GM21825 (cell line): ENCODE measurements at regions not wholly inside any gene's neighbourhood (a gene's known extent, or its start where the extent isn't known, plus 50 kb on each side); places are given as distances from the start of the nearest gene placed in this dataset.
"Not testable (repeated sequence)": the region's sequence is repeated elsewhere in the genome, so short reads cannot be mapped to it uniquely, and the experiment has no call there.

Experiments
- ATAC-seq: cut with Tn5 transposase; IDR thresholded peaks from one replicate; pipeline ENCODE4 v1.9.1; 2021; ENCODE audit warnings: mild to moderate bottlenecking, moderate library complexity; ENCODE audit not compliant: unreplicated experiment

- ATAC-seq, result no peak
These were observed 225.3 kb upstream of the IRF2BP2 start for GRCh38 chr1:234835239-234835638.

- ATAC-seq, result no peak
These were observed 223.7 kb upstream of the IRF2BP2 start for GRCh38 chr1:234833646-234834045.

- no peak for ATAC-seq
These were observed 223.1 kb upstream of the IRF2BP2 start for GRCh38 chr1:234833118-234833517.

DNA sequence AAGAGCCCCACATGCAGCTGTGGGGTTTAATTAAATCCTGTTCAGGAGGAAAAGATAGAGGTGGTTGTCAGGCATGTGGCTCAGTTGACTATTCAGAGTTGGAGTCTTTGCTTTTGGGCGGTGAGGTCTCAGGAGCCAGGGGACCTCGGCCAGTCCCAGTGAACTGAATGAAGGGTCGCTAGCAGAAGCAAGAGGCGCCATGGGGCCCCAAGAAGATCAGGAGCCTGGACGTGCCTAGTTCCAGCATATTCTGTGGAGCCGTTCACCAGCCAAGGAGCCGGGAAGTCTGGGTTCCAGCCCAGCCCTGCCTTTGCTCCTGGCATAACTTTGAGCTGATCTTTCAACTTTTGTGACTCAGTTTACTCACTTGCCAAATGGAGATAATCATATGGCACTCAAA, 217.7 kb upstream of the IRF2BP2 start:
- no peak for ATAC-seq

GRCh38 chr1:234827181-234827580, 217.2 kb upstream of the IRF2BP2 start:
- no peak for ATAC-seq

DNA sequence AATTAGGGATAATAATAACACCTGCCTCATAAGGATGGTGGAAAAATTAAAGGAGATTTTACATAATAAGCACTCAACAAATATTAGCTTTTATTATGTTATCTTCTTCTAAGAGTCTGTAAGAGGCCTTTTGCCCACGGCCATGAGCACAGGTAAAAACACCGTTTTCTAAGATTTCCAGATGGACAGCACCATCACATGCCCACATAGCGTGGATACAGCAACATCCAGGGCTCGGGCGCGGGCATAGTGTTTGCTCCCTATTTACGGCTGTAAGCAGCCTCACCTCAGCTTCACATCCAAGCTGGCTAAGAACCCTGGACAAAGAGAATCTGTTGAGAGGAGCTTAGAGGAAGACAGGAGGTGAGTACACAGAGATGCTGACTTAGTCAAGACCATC, 216.4 kb upstream of the IRF2BP2 start:
- ATAC-seq, result no peak

- ATAC-seq, result no peak
These were observed 215.7 kb upstream of the IRF2BP2 start for GRCh38 chr1:234825498-234826165.

DNA sequence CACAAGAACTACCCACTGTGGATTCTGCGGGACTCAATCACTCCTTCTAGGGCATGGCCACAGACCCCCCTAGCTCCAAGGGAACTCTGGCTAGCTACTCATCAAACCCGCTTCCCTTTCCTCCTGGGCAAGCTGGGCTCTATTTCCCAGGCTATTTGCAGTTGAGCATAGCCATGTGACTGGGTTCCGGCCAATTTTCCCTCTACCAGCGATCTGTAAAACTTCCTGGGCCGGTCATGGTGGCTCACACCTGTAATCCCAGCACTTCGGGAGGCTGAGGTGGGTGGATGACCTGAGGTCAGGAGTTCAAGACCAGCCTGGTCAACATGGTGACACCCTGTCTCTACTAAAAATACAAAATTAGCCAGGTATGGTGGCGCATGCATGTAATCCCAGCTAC, 214.9 kb upstream of the IRF2BP2 start:
- not testable (repeated sequence) for ATAC-seq

- ATAC-seq, result no peak
These were observed 213.5 kb upstream of the IRF2BP2 start for GRCh38 chr1:234823191-234824176.

- ATAC-seq, result no peak
These were observed 211.9 kb upstream of the IRF2BP2 start for GRCh38 chr1:234821840-234822239.

DNA sequence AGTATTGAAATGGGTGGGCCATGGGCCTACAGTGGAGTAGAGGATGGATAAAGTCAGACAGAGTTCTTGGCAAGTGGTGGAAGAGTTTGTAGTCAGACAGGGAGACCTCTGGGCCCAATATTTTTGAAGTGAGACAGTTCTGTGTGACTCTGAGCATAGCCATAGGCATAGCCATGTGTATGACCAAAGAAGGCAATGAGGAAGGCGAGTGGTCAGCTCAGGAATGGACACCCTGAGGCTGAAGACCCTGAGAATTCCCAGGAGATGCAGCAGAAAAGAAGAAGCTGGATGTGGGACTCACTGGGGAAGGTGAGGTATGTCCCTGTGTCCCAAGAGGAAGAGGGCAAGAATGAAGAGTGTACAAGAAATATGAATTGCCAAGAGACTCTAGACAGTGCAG, 210.6 kb upstream of the IRF2BP2 start:
- no peak for ATAC-seq

- ATAC-seq, result not testable (repeated sequence)
These were observed 209.9 kb upstream of the IRF2BP2 start for GRCh38 chr1:234819845-234820244.

DNA sequence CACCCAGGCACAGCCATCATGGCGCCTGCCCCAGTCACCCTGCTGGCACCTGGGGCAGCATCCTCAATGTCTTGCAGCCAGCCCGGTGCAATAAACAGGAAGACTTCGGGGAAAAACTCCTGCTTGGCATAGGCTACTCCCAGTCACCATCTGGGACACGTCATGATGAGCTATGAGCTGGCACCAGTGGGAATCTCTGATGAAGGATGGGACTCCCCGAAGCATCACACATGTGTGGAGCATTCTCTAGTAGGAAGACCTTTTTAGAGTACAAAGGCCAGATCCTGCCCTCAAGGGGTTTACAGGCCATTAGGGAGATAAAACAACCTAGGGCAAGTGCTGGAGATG, 208.0 kb upstream of the IRF2BP2 start:
- ATAC-seq, result not testable (repeated sequence)

DNA sequence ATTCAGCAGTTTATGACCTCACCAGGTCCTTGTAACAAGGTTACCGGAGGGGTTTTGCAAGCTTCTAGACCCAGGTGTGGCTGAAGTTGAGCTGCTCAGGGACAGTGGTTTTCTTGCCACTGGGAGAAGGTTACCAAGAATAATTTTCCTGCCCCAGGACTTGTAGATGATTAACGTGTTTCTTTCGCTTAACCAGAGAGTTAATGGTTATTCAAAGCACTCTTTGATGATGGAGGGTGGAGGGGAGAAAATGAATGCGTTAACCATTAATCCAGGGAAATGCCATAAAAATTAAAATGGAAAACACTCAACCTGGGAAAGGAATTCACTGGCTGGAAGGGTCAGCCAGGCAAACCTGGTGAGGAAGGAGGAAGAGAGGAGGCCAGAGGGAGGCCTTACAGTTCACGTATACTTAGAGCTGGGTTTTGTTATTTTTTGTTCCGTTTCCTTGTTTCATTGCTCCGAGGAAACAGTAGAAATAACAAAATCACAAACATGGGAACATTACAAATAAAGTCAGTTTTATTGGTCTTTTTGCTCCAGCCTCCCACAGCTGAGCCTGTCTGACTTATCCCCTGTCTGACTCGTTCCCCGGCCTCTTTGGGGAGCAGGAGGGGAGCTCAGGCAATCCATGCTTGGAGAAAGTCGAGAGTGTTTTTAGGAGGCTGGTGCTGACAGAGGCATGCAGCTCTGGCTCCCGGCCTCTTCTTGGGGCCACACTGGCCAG, 207.5 kb upstream of the IRF2BP2 start:
- ATAC-seq, result not testable (repeated sequence)

DNA sequence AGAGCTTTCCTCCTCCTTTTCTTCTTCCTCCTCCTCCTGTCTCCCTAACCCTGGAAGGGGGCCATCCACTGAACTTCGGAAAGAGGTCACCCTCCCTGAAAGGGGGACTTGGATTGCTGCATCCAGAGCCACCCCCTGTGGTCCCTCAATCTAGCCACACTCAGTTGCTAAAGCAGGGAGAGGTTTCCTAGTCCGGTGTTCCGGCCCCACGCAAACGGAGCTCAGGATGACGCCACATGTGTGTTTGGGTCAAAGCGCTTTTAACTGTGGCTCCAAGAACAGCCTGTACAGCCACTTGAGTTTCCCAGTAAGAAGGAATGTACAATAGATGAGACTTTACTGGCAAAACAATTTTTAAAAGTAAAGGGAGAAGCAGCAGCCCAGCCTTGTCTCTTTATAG, 206.9 kb upstream of the IRF2BP2 start:
- ATAC-seq, result not testable (repeated sequence)

- ATAC-seq, result not testable (repeated sequence)
These were observed 206.3 kb upstream of the IRF2BP2 start for GRCh38 chr1:234816186-234816851.

DNA sequence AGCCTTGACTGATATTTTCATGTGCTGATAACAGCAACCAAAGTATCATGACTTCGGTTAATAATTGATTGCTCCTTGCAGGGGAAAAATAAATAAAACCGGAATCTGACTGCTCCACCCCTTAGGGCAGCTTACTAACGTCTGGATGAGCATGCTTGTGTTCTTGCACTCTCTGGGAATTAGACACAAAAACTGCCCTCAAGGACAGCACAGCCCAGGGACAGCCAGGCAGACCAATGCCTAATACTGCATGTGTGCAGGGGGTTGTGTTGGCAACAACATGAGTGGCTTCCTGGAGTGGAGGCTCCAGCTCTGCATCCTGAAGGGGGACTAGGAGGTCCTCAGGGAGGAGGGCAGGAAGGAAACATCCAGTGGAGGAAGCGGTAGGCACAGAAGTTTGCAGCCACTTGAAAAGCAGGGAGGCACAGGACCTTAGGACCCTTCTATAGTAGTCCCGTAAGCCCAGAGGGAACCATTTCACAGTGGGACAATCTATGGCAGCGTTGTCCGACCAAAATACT, 205.4 kb upstream of the IRF2BP2 start:
- not testable (repeated sequence) for ATAC-seq

DNA sequence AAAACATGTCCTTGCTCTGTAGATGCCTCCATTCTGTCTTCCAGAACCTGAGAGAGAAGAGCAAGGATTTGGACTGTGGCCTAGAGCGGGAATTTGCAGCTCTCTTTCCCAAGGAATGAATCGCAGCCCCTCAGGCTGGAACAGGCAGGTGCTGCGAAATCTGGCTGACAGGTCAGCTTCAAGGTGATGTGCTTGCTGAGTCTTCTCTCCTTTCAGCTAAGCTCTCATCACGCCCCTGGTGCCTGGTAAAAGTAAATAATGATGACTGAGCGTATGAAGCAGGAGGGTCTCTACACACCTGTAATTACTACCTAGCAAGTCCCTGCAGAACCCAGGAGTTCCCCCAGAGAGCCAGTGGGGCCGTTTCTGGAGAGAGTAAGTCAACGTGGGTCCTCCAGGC, 204.3 kb upstream of the IRF2BP2 start:
- not testable (repeated sequence) for ATAC-seq

GRCh38 chr1:234811824-234812223, 201.8 kb upstream of the IRF2BP2 start:
- ATAC-seq, result not testable (repeated sequence)

DNA sequence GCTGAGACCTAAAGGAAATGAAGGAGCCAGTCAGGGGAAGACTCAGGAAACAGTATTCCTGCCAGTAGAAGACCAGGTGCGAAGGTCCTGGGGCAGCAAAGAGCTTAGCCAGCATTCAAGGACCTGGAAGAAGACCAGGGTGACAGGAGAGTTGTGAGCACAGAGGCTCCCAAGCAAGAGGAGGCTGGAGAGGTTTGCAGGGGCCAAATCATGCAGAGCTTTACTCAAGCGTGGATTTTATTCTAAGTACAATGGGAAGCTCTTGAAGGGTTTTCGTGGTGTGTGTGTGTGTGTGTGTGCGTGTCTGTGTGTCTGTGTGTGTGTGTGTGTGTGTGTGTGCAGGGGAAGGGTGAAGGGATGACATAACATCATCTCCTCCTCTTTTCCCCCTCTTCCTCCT, 200.7 kb upstream of the IRF2BP2 start:
- ATAC-seq, result not testable (repeated sequence)

DNA sequence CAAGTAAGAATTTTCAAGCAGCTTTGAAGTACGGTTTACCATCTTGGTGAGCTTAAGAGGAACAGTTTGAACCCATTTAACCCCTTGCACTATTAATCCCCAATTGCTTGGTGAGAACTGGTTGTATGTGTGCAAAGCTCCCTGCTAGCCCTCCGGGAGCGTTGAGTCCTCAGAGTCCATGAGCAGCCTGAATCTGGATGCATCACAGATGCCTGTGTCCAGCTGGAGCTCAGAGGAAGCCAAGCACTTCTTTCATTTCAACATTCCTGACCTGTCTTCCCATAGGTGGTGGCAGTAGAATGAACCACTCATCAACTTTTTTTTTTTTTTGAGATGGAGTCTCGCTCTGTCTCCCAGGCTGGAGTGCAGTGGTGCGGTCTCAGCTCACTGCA, 199.9 kb upstream of the IRF2BP2 start:
- ATAC-seq, result not testable (repeated sequence)
